PC-3 (cell line): ENCODE measurements at regions not wholly inside any gene's neighbourhood (a gene's known extent, or its start where the extent isn't known, plus 50 kb on each side); places are given as distances from the start of the nearest gene placed in this dataset.

Source experiments
- ATAC-seq: fragments of 200-7000 bp; cut with Tn5 transposase; 2 replicates; pipeline ENCODE4 v1.9.1; 2020; ENCODE audit warnings: mild to moderate bottlenecking, moderate library complexity
- BruUV-seq: library from RNA; stranded (reverse); fragments of 400-500 nt; replicated peaks from 2 replicates; lab custom pipeline; 2021; lab: Mats Ljungman, UMichigan
- CTCF ChIA-PET: fragments of 300-600 bp; sonication (Branson Sonifier 250); formaldehyde crosslinking; loops from one replicate; lab custom pipeline; 2022; ENCODE audit warnings: antibody characterized with exemption; lab: Charles Lee
- POLR2A ChIA-PET: fragments of 300-600 bp; sonication (Branson Sonifier 250); formaldehyde crosslinking; loops from one replicate; lab custom pipeline; 2022; ENCODE audit warnings: antibody characterized with exemption; ENCODE audit not compliant: unreplicated experiment; lab: Charles Lee
- DNase-seq: peaks from one replicate; pipeline ENCODE4 v3.0.0-alpha.2; 2015
- H2AFZ ChIP-seq: fragments of 300-600 bp; sonication (generic); 2 replicates; pipeline ENCODE4 v1.6.0; 2016; ENCODE audit warnings: antibody characterized with exemption, low read length
- H3F3A ChIP-seq: fragments of 300-600 bp; sonication (generic); one replicate; pipeline ENCODE4 v1.6.0; 2017; ENCODE audit warnings: antibody characterized with exemption, low read length, control low read depth, mild to moderate bottlenecking; ENCODE audit not compliant: unreplicated experiment
- H3K27ac ChIP-seq: fragments of 300-600 bp; sonication (generic); 2 replicates; pipeline ENCODE4 v1.5.1; 2016; ENCODE audit warnings: mild to moderate bottlenecking, low read length
- H3K27me3 ChIP-seq: fragments of 300-600 bp; sonication (generic); 2 replicates; pipeline ENCODE4 v1.6.1; 2016; ENCODE audit warnings: low read length, mixed read lengths
- H3K36me3 ChIP-seq: fragments of 300-600 bp; sonication (generic); 2 replicates; pipeline ENCODE4 v1.6.1; 2016; ENCODE audit warnings: low read depth, mixed run types, low read length, mixed read lengths
- H3K4me1 ChIP-seq: fragments of 300-600 bp; sonication (generic); 2 replicates; pipeline ENCODE4 v1.5.1; 2016; ENCODE audit warnings: low read length; ENCODE audit not compliant: insufficient read depth
- H3K4me2 ChIP-seq: fragments of 300-600 bp; sonication (generic); 2 replicates; pipeline ENCODE4 v1.6.0; 2016; ENCODE audit warnings: low read length
- H3K4me3 ChIP-seq: fragments of 300-600 bp; sonication (generic); 2 replicates; pipeline ENCODE4 v1.5.1; 2016; ENCODE audit warnings: mild to moderate bottlenecking, low read length, mixed read lengths
- H3K79me2 ChIP-seq: fragments of 300-600 bp; sonication (generic); 2 replicates; pipeline ENCODE4 v1.6.1; 2017; ENCODE audit warnings: low read length, mixed read lengths
- H3K9ac ChIP-seq: fragments of 300-600 bp; sonication (generic); 2 replicates; pipeline ENCODE4 v1.6.0; 2016; ENCODE audit warnings: mild to moderate bottlenecking, low read length
- H3K9me2 ChIP-seq: fragments of 300-600 bp; sonication (generic); replicated peaks from 2 replicates; pipeline ENCODE4 v1.6.1; 2016; ENCODE audit warnings: mixed run types, low read length, mixed read lengths
- H3K9me3 ChIP-seq: fragments of 300-600 bp; sonication (generic); 2 replicates; pipeline ENCODE4 v1.6.1; 2016; ENCODE audit warnings: low read length, mixed read lengths
- H4K20me1 ChIP-seq: fragments of 300-600 bp; sonication (generic); 2 replicates; pipeline ENCODE4 v1.6.1; 2016; ENCODE audit warnings: low read length, mixed read lengths
- EZH2 ChIP-seq: fragments of 300-600 bp; sonication (generic); IDR thresholded peaks from one replicate; pipeline ENCODE4 v1.6.1; 2017; ENCODE audit warnings: antibody characterized with exemption, mild to moderate bottlenecking, low read length; ENCODE audit not compliant: unreplicated experiment
- EZH2phosphoT487 ChIP-seq: fragments of 300-600 bp; sonication (generic); IDR thresholded peaks from 2 replicates; pipeline ENCODE4 v1.6.1; 2018; ENCODE audit warnings: mild to moderate bottlenecking, antibody characterized with exemption, low read length, borderline replicate concordance
- intact Hi-C: fragments of 100-400 bp; cut with micrococcal nuclease; formaldehyde crosslinking; loops from 2 replicates; pipeline ENCODE4 v1.9.0; 2023
- TF ChIP-seq, protein P1 (sequence below): fragments of 300-600 bp; sonication (generic); conservative IDR thresholded peaks from 2 replicates; pipeline ENCODE4 v1.5.1; 2017; ENCODE audit warnings: antibody characterized with exemption, low read depth, mild to moderate bottlenecking, low read length

DNA sequence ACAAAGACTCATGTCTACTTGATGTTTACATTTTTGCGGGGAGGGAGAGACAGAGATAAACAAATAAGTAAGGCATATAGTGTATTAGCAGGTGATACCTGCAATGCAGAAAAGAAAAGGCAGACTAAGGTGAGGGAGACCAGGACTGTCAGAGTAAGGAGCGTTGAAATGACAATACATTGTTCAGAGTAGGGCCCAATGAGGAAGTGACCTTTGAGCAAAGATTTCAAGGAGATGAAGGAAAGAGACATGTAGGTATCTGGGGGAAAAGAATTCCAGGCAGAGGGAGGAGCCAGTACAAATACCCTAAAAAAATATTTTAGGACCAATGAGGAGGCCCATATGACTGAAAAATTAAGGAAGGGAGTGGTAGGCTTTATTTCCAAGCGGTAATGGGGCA is 162.7 kb upstream of the PRSS1 start:
- Histone ChIP-seq H4K20me1 (no peaks in the 10 kb centered on the region), H3F3A (no peaks in the 10 kb centered on the region), H2AFZ (no peak overlapping the region), H3K9me2 (no peaks in the 10 kb centered on the region), H3K9ac (no peak overlapping the region), H3K36me3 (no peaks in the 10 kb centered on the region), H3K79me2 (no peaks in the 10 kb centered on the region), H3K4me3 (no peak overlapping the region), H3K4me2 (no peak overlapping the region), H3K27me3 (no peaks in the 10 kb centered on the region), H3K4me1 (peaks cover 27% of the 10 kb centered on the region), H3K27ac (no peak overlapping the region), H3K9me3 (no peaks in the 10 kb centered on the region)
- intact Hi-C loops: loop anchor here (1.0 kb wide), 1 partner anchor 51 kb away; no protein-coding TSS in a partner anchor
- TF ChIP-seq, protein P1, sequence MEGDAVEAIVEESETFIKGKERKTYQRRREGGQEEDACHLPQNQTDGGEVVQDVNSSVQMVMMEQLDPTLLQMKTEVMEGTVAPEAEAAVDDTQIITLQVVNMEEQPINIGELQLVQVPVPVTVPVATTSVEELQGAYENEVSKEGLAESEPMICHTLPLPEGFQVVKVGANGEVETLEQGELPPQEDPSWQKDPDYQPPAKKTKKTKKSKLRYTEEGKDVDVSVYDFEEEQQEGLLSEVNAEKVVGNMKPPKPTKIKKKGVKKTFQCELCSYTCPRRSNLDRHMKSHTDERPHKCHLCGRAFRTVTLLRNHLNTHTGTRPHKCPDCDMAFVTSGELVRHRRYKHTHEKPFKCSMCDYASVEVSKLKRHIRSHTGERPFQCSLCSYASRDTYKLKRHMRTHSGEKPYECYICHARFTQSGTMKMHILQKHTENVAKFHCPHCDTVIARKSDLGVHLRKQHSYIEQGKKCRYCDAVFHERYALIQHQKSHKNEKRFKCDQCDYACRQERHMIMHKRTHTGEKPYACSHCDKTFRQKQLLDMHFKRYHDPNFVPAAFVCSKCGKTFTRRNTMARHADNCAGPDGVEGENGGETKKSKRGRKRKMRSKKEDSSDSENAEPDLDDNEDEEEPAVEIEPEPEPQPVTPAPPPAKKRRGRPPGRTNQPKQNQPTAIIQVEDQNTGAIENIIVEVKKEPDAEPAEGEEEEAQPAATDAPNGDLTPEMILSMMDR: no peak
- no peak for TF ChIP-seq EZH2
- CTCF ChIA-PET: interaction anchor here (0.6 to 0.8 kb wide), 2 partner anchors 51 to 126 kb away, joined by 5 to 6 read pairs; no protein-coding TSS in a partner anchor
- no TSS peak for BruUV-seq
- POLR2A ChIA-PET: no interaction called here
- no peak for DNase-seq
- ATAC-seq: no peak

DNA sequence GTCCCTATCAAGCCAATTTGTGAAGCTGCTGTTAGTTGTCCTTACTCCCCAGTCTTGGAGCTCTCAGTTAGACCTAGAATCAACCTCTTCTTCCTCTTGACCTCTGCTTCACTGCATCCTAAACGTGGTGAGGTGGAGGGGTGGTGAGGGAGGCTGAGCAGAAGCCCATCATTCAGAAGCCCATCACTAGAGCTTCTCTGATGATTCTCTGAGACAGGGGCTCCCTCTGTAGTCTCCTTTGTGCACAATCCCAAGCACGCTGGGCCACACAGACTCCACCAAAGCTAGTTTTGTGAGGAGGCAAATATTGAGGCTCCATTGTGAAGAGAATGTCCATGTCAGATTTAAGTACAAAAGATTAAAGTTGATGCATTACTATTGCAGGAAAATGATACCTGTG is 163.8 kb upstream of the PRSS1 start:
- Histone ChIP-seq H3K9ac (no peak overlapping the region), H3K4me1 (peaks cover 33% of the 10 kb centered on the region), H3K79me2 (no peaks in the 10 kb centered on the region), H3K9me3 (no peaks in the 10 kb centered on the region), H2AFZ (no peak overlapping the region), H3K4me2 (no peak overlapping the region), H3K27me3 (no peaks in the 10 kb centered on the region), H3K27ac (no peak overlapping the region), H3K9me2 (no peaks in the 10 kb centered on the region), H4K20me1 (no peaks in the 10 kb centered on the region), H3F3A (no peaks in the 10 kb centered on the region), H3K4me3 (no peak overlapping the region), H3K36me3 (no peaks in the 10 kb centered on the region)
- BruUV-seq: no TSS peak
- DNase-seq (no peak), ATAC-seq (peak; percentile 18; the same call in 1 of the 2 replicates)
- TF ChIP-seq EZH2phosphoT487: no peak
- no peak for TF ChIP-seq EZH2
- TF ChIP-seq, protein P1: peak; percentile 42; the same call in 1 of the 2 replicates
- POLR2A ChIA-PET: no interaction called here
- CTCF ChIA-PET: interaction anchor here (0.6 to 2.6 kb wide), 3 partner anchors 27 to 70 kb away, joined by 3 to 28 read pairs (median 10); no protein-coding TSS in a partner anchor
- intact Hi-C loops: no loop called here

DNA sequence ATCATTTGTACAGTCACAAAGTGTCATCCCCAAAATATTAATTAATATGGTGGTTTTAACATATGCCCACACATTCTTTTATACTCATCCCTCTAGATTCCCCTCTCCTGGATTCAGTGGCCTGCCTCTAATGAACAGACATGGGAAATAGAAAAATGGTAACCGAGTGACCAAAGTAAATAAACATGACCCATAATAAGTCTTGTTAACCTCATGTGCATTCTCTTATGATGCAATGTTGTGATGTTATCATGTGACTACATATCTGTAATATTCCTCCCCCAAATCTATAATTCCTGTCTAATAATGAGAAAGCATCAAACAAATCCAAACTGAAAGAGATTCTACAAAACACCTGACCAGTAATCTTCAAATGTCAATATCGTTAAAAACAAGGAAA is 164.5 kb upstream of the PRSS1 start:
- Histone ChIP-seq H3K27me3 (no peaks in the 10 kb centered on the region), H3F3A (no peaks in the 10 kb centered on the region), H3K9me2 (no peaks in the 10 kb centered on the region), H3K79me2 (no peaks in the 10 kb centered on the region), H3K4me3 (no peak overlapping the region), H2AFZ (no peak overlapping the region), H3K9ac (no peak overlapping the region), H3K36me3 (no peaks in the 10 kb centered on the region), H3K4me1 (peaks cover 33% of the 10 kb centered on the region), H4K20me1 (no peaks in the 10 kb centered on the region), H3K9me3 (no peaks in the 10 kb centered on the region), H3K4me2 (no peak overlapping the region), H3K27ac (no peak overlapping the region)
- ChIA-PET CTCF (interaction anchor here (0.7 to 2.6 kb wide), 3 partner anchors 27 to 87 kb away, joined by 9 to 28 read pairs (median 10); no protein-coding TSS in a partner anchor), POLR2A (no interaction called here)
- DNase-seq (no peak), ATAC-seq (no peak)
- TF ChIP-seq, protein P1: no peak
- TF ChIP-seq EZH2 (no peak), EZH2phosphoT487 (no peak)
- intact Hi-C loops: no loop called here
- BruUV-seq: no TSS peak
